RWPE1 (cell line): ENCODE measurements at regions not wholly inside any gene's neighbourhood (a gene's known extent, or its start where the extent isn't known, plus 50 kb on each side); places are given as distances from the start of the nearest gene placed in this dataset.

ENCODE experiments used
- CTCF ChIA-PET: fragments of 350-600 bp; sonication (Branson Sonifier 250); formaldehyde crosslinking; extraction: SDS; loops from one replicate; lab custom pipeline; 2021; lab: Yijun Ruan, JAX
- POLR2A ChIA-PET: fragments of 400-600 bp; formaldehyde crosslinking; extraction: SDS; loops from one replicate; lab custom pipeline; 2020; ENCODE audit warnings: antibody characterized with exemption; ENCODE audit not compliant: low non-redundant PET; lab: Yijun Ruan, JAX
- DNase-seq: peaks from one replicate; pipeline ENCODE4 v3.0.0; 2012; ENCODE audit warnings: low spot score
- H3K27ac ChIP-seq: fragments of 450-650 bp; 2 replicates; pipeline ENCODE4 v1.5.1; 2017
- CTCF ChIP-seq: fragments of 450-650 bp; conservative IDR thresholded peaks from 2 replicates; pipeline ENCODE4 v1.5.1; 2017; ENCODE audit warnings: low read depth, mild to moderate bottlenecking

DNA sequence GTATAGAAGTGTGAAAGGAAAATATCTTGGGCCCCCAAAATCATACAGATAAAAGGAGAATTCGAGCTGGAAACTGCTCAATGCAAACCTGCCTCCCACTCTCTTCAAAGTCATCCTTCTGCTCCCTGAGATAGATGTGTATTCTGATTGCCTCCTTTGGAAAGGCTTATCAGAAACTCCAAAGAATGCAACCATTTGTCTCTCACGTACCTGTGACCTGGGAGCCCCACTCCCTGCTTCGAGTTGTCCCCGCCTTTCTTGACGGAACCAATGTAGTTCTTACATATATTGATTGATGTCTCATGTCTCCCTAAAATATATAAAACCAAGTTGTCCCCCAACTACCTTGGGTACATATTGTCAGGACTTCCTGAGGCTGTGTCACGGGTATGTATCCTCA lies 163.8 kb downstream of the DIRAS2 start:
- POLR2A ChIA-PET = no interaction called here
- no peak for TF ChIP-seq CTCF
- CTCF ChIA-PET = no interaction called here
- no peak overlapping the region for H3K27ac ChIP-seq
- DNase-seq = no peak

DNA sequence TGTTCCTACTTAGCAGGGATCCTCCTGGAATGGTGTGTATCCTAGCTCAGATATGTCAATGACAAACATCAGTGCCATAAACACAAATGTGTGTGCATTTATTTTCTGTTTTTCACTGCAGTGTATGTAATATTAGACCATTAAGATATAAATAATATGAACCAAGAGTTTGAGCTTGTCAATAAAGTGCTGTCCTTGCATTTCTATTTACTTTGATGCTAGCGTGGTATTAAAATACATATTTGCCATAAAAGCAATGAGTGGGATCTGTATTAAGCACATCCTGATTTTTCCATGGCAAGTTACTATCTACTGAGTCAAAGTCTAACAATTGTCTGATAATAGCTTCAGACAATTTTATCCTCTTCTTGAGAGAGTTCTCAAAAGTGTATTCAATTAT lies 157.6 kb downstream of the DIRAS2 start:
- H3K27ac ChIP-seq = no peak overlapping the region
- TF ChIP-seq CTCF = no peak
- ChIA-PET POLR2A (no interaction called here), CTCF (interaction anchor here (0.6 to 1.1 kb wide), 2 partner anchors 21 to 25 kb away, joined by 3 read pairs; no protein-coding TSS in a partner anchor)
- DNase-seq = no peak

DNA sequence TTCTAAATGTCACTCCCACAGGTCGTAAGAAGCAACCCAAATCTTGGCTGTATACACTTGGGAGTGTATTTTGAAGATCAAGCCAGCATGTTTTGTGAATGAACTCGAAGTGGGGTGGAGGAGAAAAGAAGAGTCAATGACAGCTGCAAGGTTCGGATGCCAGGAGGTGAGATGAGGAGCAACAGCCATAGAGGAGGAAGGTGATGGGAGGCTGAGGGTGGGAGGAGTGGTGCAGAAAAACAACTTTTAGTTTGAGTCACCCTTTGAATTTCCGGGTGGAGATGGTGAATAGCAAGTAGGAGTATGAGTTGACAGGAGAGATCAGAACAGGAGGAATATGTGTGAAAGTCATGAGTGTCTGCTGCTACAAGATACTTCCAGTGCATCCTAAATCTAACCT lies 153.6 kb downstream of the DIRAS2 start:
- no peak for DNase-seq
- ChIA-PET CTCF (interaction anchor here (0.7 kb wide), 1 partner anchor 64 kb away, joined by 6 read pairs; no protein-coding TSS in a partner anchor), POLR2A (no interaction called here)
- TF ChIP-seq CTCF = no peak
- H3K27ac ChIP-seq = no peak overlapping the region

DNA sequence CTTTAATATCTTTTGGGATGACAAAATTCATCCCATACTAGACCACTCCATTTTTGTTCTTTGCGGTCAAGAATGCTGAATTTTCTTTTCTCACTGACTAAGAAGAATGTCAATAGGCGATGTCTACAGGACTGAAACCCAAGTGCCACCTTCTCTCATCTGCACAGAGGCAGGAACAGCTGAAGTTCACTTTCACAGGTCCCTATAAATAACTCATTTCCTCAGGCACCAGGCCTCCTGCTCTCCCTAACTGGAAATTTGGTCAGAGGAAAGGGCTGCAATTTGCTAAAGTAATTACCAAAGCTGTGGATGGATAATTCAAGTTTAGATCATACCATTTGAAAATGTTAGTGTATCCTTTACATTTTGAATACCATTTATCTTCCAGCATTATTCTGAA lies 142.9 kb downstream of the DIRAS2 start:
- no peak overlapping the region for H3K27ac ChIP-seq
- no peak for DNase-seq
- ChIA-PET POLR2A (no interaction called here), CTCF (no interaction called here)
- TF ChIP-seq CTCF = no peak

- no peak overlapping the region for H3K27ac ChIP-seq
Measured at GRCh38 chr9:90502134-90502533, 140.5 kb downstream of the DIRAS2 start.

GRCh38 chr9:90504486-90504885 lies 138.1 kb downstream of the DIRAS2 start:
- H3K27ac ChIP-seq = no peak overlapping the region
- DNase-seq = no peak
- ChIA-PET CTCF (interaction anchor here (0.6 to 0.8 kb wide), 3 partner anchors 52 to 1314 kb away, joined by 3 to 9 read pairs (median 4); no protein-coding TSS in a partner anchor), POLR2A (no interaction called here)
- no peak for TF ChIP-seq CTCF

More at GRCh38 chr9:90502134-90502533, 140.5 kb downstream of the DIRAS2 start:
- no peak for TF ChIP-seq CTCF
- CTCF ChIA-PET = no interaction called here
- POLR2A ChIA-PET = no interaction called here
- DNase-seq = no peak
